ENCODE measurements at regions not wholly inside any gene's neighbourhood (a gene's known extent, or its start where the extent isn't known, plus 50 kb on each side); places are given as distances from the start of the nearest gene placed in this dataset.
"Not testable (repeated sequence)": the region's sequence is repeated elsewhere in the genome, so short reads cannot be mapped to it uniquely, and the experiment has no call there.

GRCh38 chr14:84288781-84289180 lies 1241.2 kb upstream of the FLRT2 start:
- DNase-seq = no peak

GRCh38 chr14:84298663-84299195 lies 1231.2 kb upstream of the FLRT2 start:
- no peak for DNase-seq

- no peak for DNase-seq
Observed at GRCh38 chr14:84303140-84303539, 1226.8 kb upstream of the FLRT2 start.

- DNase-seq = no peak
Observed at GRCh38 chr14:84312551-84312950, 1217.4 kb upstream of the FLRT2 start.

- no peak for DNase-seq
Observed at GRCh38 chr14:84323450-84323849, 1206.5 kb upstream of the FLRT2 start.

- no peak for DNase-seq
Observed at GRCh38 chr14:84323978-84324377, 1206.0 kb upstream of the FLRT2 start.

GRCh38 chr14:84336433-84336832 lies 1193.5 kb upstream of the FLRT2 start:
- DNase-seq = no peak

GRCh38 chr14:84340938-84341337 lies 1189.0 kb upstream of the FLRT2 start:
- DNase-seq = no peak

GRCh38 chr14:84341867-84342266 lies 1188.1 kb upstream of the FLRT2 start:
- DNase-seq = not testable (repeated sequence)

GRCh38 chr14:84343656-84344055 lies 1186.3 kb upstream of the FLRT2 start:
- no peak for DNase-seq

GRCh38 chr14:84351646-84352045 lies 1178.3 kb upstream of the FLRT2 start:
- DNase-seq = no peak

- no peak for DNase-seq
Observed at GRCh38 chr14:84361476-84361875, 1168.5 kb upstream of the FLRT2 start.

- no peak for DNase-seq
Observed at GRCh38 chr14:84375235-84375634, 1154.7 kb upstream of the FLRT2 start.

- no peak for DNase-seq
Observed at GRCh38 chr14:84390010-84390409, 1139.9 kb upstream of the FLRT2 start.

- DNase-seq = no peak
Observed at GRCh38 chr14:84397631-84398030, 1132.3 kb upstream of the FLRT2 start.

GRCh38 chr14:84399296-84399910 lies 1130.5 kb upstream of the FLRT2 start:
- DNase-seq = no peak

GRCh38 chr14:84401631-84402030 lies 1128.3 kb upstream of the FLRT2 start:
- no peak for DNase-seq

- DNase-seq = no peak
Observed at GRCh38 chr14:84403585-84403984, 1126.4 kb upstream of the FLRT2 start.

- no peak for DNase-seq
Observed at GRCh38 chr14:84404246-84404645, 1125.7 kb upstream of the FLRT2 start.

GRCh38 chr14:84409435-84409834 lies 1120.5 kb upstream of the FLRT2 start:
- DNase-seq = no peak

- DNase-seq = no peak
Observed at GRCh38 chr14:84410344-84410743, 1119.6 kb upstream of the FLRT2 start.

- no peak for DNase-seq
Observed at GRCh38 chr14:84420221-84420620, 1109.7 kb upstream of the FLRT2 start.

- DNase-seq = no peak
Observed at GRCh38 chr14:84421621-84422020, 1108.3 kb upstream of the FLRT2 start.

GRCh38 chr14:84425968-84426367 lies 1104.0 kb upstream of the FLRT2 start:
- no peak for DNase-seq

GRCh38 chr14:84432676-84433075 lies 1097.3 kb upstream of the FLRT2 start:
- no peak for DNase-seq

Data from NCI-H1930 (cell line).